GM18909 (cell line): ENCODE measurements at regions not wholly inside any gene's neighbourhood (a gene's known extent, or its start where the extent isn't known, plus 50 kb on each side); places are given as distances from the start of the nearest gene placed in this dataset.

ENCODE experiments used
- ATAC-seq: cut with Tn5 transposase; IDR thresholded peaks from one replicate; pipeline ENCODE4 v1.9.1; 2021; ENCODE audit warnings: mild to moderate bottlenecking; ENCODE audit not compliant: unreplicated experiment, poor library complexity

DNA sequence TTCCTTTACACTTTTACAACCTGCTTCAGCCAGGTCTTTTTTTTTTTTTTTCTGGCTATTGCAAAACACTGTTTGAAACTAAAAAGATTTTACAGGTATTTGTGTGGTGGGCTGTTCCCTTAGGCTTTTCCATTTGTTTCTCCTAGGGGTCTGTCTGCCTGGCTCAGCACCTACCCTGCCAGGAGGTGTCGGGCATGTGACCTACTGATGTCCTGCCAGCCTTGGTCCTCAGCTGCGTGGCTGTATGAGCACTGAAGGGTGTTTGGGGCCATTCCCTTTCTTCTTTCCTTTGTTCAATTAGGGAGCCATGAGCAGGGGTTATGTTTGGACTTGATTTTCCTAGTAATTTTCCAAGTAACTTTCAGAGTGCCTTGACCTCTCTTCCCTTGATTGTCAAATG is 269.2 kb upstream of the SALL1 start:
- ATAC-seq, result no peak

DNA sequence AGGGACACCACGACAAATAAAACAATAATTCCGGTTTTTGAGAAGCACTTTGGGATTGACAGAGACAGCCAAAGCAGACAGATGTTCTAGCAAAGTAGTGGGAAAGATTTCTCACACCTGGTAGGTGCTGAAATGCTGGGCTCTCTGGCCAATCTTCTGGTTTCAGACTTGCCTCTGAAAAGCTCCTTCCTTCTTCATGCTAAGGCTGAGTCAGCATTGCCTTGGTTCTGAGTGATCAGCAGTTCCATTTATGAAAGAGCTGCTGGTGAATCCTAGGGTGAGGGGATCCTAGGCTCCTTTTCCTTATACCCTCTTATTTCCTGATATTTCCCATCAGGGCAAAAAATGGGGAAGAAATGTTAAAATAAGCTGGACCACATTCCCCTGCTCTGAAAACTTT is 268.7 kb upstream of the SALL1 start:
- no peak for ATAC-seq

DNA sequence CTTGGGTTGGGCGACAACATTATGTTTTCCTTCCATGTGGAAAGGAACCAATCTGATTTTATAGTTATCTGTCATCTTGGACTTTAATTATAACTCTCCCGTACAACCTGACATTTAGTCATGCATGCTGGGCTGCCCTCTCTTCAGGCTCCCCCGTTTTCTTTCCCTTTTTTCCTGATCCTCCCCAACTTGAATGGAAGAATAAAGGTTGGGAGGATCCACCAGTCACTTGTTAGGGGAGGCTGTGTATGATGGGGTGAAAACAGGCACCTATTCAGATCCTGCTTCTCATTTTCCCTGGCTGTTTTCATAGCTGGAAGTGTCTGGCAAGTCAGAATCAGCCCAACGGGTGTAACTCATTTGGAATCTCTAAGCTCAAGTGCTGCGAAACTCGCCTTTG is 267.2 kb upstream of the SALL1 start:
- ATAC-seq, result no peak

DNA sequence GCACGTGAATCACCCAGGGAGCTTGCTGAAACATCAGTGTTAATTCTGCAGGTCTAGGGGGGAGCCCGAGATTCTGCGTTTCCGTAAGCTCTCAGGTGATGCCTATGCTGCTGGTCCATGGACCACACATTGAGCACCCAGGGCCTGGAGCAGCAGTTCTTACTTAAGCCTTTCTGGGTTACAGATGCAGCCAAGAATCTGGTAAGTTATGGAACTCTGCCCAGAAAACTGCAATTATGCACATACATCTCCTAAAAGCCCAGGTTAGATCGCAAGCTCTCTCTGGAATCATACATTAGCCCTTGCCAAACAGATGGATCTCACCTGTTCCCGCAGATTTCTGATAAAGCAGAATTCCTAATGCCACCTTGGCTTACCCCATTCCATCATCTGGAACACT is 265.9 kb upstream of the SALL1 start:
- no peak for ATAC-seq

DNA sequence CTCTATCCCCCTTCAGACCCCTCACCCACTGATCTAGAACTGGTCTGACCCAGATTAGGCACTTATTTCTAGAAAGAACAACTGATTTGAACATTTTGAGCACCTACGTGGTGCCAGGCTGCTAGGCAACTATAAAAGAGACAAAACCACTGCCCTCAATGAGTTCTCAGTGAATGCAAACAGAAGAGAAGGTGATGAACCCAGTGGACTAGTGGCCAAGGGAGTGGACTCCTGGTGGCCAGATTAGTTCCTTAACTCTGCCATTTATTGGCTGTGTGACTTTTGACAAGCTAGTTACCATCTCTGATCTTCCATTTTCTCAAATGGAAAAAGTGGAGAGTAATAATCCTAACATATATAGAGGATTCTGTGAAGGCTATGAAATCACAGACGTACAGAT is 259.1 kb upstream of the SALL1 start:
- ATAC-seq, result no peak

DNA sequence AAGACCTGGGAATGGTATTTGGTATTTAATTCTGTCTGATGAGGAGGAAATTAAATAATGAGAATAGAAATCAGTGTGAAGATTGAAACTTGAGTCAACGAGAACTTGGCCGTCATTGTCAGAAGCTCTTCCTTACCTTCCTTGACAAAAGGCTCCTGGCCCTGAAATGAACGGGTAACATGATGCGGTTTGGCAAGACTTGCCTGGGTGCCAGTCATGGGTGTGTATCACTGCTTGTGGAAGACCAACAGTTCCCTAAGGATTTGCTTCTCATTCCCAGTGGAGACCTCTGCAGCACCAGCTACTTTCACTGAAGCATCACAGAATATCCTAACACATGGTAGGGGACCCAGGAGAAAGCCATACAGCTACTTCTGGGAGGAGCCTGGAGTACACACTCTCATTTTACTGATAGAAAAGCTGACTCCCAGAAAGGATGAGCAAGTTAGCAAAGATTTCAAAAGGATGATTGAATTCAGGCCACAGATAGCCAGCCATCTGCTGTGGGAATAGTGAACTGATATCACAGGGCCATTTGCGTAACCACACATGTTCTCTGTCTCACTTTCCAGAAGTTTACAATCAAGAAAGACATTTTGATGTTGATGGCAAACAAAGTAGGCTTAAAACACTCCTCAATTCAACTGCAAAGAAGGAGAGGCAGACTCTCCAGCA is 258.1 kb upstream of the SALL1 start:
- ATAC-seq, result no peak

DNA sequence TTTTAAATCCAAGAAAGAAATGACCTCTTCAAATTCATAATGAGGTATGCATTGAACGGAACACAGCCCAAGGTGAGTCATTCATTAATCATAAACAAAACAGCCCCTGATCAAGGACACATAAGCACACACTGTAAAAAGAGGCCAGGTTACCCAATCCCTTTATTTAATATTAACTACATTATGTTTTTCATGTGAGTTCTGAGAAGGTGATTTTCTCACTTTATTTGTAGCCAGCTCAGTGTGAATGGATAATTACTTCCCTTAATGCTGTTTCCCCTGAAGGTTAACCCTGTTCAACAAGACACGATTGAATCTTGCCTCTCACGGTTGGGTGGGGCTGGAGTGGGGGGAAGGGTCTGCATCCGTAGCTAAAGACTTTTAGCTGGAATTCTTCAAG is 257.3 kb upstream of the SALL1 start:
- ATAC-seq, result peak; percentile 60

DNA sequence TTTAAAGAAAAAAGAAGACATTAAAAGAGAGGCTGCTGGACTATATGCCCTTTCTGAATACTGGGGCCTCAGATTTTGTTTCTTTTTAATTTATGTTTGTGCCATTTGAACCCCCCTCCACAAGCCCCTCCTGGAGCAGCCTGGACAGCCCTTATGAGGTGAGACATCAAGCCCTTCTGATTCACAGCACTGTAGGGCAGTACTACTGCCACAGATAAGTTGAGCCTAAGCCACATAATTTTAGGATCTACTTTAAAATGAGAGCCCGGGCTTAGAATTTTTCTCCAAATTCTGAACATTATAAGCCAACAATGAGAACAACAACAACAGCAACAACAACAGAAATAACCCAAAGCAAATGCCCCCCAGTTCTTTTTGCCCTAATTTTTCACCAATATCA is 256.9 kb upstream of the SALL1 start:
- no peak for ATAC-seq

DNA sequence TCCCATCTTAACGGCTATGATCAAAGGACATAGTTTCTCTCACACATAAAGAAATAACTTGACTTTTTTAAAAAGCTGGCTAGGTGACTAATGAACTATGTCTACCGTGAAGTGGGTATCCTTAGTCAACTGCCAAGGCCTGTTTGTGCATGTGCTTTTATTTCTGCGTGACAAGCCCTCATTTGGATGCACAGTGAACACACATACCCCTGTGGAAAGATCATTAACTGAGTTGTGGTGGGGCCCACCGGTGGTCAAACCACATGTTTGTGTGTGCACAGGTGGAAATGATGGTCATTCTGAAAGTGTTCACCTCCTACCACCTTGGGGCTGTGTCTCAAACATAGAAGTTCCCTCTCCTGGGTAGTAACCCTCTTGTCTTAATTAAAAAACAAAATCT is 256.1 kb upstream of the SALL1 start:
- peak; percentile 84 for ATAC-seq

DNA sequence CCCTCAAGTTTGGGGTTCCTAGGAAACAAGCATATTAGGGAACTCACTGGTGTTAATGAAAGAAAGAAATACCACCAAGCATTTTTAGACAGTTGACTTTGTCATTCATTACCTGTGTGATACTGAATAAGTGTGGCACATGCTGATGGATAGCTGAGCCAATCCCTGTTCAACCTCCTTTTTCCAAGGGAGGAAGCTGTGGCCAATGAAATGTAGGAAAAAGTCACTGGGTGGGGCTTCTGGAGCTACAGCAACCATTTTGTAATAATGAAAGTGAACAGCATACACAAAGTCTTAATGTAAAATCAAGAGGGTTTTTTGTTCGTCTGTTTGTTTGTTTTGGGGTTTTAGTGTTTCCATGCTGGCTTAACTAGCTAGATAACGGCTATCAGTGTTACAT is 254.3 kb upstream of the SALL1 start:
- no peak for ATAC-seq

DNA sequence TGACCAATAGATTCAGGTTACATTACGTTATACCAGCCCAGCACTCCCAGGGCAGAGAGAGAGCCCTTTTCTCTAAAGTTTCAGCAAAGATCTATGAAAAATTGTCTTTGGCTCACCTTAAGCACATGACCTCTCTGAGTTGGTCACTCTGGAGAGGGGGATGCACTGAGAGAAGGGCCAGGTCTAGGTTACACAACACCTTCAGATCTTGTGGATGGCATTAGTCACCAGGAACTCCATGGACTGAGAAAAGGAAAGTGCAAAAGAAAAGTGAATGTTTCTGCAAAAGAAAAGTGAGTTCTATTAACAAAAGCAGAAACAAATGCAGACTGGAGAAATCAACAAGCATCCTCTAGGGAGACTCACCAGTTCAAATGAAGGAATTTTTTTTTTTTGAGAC is 253.3 kb upstream of the SALL1 start:
- no peak for ATAC-seq

DNA sequence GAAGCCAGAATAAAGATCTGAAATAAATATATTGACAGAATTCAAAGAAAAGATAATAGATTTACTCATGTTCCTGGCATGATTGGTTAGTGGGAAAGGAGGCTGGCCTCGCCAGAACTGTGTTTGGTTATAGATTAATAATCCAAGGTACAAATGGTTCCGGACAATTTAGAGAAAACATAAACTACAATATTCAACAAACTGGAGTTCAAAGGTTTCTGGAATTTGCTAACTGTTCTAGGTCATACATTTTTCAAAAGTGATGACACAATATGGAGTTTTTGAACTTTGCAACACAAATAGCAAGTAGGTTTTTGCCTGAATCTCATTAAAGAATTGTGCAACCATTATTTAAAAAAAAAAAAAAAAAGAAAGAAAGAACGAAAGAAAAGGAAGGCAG is 251.7 kb upstream of the SALL1 start:
- no peak for ATAC-seq

DNA sequence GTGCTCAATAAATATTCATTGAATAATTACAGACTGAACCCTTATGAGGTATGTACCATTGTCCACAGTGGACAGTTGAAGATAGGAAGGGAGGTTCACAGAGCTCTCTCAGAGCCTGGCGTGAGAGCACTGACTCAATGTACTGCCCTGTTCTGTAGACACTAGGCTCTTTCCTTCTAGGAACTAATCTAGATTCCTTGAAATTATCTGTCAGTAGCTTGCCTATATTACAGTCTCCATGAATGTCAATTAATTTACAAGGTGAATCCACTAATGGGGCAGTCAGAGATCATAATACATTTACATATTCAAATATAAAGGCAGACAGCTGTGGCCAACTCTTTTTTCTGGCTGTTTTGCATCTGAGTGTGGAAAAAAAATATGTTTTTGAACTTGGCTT is 251.2 kb upstream of the SALL1 start:
- ATAC-seq, result no peak

DNA sequence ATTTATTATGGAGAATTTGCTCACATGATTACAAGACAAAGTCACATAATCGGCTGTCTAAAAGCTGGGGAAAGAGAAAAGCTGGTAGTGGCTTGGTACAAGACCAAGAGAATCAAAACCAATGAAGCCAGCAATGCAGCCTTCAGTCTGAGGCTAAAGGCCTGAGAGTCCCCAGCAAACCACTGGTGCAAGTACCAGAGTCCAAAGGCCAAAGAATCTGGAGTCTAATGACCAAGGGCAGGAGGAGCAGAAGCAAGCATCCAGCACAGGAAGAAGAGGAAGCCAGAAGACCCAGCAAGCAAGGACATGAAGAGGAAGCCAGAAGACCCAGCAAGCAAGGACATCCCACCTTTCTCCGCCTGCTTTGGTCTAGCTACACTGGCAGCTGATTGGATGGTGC is 250.6 kb upstream of the SALL1 start:
- no peak for ATAC-seq

DNA sequence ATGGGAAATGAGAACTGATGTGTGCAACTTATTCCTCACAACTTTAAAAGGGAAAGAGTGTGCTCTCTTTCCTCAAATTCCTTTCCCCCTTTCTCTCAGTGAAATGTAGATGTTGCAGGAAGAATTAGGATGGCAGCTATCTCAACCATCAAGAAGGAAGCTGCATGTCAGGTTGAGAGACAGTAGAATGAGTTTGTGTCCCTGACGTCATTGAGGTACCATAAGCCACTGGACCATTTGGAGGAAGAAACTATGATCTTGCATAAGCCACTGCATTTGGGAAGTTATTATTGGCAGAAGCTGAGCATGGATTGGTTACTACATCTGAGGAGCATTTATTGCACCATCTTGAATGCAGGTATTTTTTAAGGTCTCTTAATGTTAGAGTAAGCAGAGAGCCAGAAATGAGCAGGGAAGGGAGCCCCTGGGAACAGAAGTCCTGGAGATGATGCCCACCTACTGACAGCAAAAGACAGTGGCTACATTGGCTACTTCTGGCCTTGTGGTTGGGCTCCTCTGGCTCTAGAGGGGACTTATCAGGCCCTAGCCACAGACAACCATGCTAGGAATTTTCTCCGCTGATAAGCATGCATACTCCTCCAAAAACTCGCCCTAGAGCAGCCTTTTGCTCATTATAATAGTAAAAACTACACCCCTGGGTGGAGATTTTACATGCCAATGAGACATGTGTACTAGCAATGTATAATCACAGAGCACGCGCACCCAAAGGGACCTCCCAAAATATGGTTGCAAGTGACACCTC is 249.0 kb upstream of the SALL1 start:
- ATAC-seq, result no peak

DNA sequence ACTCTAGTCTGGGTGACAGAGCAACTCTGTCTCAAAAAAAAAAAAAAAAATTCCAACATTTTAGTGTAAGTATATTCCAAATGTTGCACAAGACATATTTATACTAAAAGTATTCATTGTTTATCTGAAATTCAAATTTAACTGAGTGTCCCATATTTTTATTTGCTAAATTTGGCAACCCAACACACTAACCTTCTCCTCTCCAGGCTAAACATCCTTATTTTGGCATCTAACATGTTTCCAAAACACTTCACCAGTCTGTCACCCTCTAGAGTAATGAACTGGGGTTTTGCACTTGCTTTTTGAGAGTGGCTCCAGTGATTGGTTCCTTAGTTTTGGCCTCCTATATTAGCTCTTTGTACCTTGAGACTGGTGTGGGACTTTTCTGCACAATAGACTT is 243.4 kb upstream of the SALL1 start:
- ATAC-seq, result no peak

DNA sequence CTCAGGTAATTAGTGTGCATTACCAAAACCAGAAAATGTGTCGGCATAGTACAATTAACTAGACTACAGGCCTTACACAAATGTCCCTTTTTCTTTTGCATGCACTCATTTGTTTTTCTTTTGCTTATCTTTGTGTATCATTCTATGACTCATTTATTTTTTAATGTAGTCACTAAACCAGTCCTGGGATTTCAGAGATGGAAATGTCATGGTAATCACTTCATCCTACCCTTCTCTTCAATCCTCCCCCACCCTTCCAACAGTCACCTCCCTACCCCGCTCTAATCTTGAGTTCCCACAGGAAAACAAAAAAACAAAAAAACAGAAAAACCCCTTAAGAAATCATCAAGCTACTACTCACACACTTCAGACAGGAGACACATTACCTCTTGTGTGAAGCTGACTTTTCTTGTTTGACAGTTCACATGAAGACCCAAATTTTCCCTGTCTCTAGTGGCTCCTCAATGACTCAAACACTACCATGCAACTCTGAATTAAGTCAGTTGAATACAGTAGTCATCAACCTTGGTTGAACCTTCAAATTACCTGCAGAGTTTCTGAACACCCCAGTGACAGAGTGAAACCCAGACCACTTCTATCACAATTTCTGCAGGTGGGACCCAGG is 242.4 kb upstream of the SALL1 start:
- ATAC-seq, result no peak

DNA sequence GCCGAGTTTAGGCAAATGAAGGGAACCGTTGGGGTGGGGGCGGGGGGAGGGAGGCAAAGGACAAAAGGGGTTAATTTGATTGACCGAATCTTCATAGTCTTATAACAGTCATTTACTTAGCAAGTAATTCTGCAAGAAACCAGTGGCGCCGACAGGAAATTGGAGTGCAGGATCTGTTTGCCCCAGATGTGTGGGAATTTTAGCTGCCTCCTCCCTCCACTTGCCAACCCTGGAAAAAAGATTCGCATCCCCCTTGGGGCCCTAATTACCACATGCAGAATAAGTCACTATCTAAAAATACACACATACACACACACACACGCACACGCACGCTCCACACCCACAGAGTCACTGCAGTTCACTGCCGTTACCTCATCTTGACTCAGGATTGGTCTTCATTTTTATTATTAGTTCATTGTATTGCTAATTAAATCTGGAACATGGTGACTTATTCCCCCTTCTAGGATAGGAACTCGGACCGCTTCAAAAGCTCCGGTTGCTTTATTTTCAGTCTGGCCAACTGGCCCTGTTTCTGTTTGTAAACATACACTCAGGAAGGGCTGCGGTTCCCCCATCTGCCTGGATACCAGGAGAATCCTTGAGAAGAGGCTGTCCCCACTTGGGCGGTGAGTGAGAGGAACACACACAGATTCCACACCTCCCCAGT is 241.6 kb upstream of the SALL1 start:
- ATAC-seq, result no peak

DNA sequence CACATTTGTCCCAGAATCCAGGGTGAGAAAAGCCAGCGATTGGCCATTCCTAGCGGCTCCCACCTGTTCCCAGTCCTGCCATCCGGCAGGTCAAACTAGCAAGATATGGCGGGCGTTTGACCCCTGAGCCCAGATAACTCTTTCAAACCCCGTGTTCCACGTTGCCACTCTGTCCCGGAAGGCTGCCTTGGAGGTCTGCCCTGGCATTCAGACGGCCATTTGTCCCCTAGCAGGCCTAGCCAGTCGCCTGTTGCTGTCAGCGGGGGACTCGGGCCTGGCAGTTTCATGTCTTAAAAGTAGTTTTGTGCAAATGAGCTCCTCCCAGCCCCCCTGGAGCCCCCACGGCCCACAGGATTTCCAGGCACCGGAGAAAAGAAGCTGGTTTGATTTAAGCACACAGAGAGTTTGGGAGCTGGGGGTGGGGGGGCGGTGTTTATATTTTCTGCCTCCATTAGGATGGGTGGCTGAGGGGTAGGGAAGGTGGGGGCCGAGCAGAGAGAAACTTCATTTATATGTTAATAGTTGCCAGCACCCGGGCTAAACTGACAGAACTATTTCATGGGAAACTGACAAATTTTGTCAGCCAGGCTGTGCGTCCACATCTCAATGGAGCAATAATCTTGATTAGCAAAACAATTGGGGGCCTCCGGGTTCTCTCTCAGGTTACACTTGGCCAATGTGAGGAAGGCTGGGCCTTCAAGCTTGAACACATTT is 240.9 kb upstream of the SALL1 start:
- no peak for ATAC-seq

DNA sequence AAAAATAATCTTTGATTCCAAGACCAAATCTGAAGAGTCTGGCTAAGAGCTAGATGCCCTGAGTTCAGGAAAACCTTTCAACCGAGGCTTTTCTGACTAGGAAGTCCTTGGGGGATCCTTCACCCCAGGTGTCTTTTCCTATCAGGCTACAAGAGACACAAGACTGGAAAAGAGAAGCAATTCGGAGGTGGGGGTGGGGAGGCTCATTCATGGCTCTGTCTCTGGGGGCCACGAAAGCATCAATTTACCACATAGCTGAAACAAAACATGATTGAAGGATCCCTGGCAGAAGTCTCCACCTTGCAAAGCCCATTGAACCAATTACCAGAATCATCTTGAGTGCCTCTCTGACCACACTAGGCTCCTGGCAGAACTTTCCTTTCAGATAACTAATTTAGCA is 239.8 kb upstream of the SALL1 start:
- ATAC-seq, result no peak

DNA sequence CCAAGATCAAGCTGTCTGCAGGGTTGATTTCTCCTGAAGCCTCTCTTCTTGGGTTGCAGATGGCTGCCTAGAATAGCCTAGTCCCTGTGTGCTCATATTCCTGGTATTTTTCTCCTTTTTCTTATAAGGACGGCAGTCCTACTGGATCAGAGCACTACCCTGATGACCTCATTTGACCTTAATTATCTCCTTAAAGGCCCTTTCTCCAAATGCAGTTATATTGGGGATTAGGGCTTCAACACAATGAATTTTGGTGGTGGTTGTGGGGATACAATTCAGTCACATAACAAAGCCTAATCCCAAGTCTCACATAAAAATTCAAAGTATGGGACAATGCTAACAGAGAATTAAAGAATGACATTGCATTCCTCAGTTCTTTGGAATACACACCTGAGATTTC is 238.8 kb upstream of the SALL1 start:
- no peak for ATAC-seq
